ENCODE measurements at regions not wholly inside any gene's neighbourhood (a gene's known extent, or its start where the extent isn't known, plus 50 kb on each side); places are given as distances from the start of the nearest gene placed in this dataset.

DNA sequence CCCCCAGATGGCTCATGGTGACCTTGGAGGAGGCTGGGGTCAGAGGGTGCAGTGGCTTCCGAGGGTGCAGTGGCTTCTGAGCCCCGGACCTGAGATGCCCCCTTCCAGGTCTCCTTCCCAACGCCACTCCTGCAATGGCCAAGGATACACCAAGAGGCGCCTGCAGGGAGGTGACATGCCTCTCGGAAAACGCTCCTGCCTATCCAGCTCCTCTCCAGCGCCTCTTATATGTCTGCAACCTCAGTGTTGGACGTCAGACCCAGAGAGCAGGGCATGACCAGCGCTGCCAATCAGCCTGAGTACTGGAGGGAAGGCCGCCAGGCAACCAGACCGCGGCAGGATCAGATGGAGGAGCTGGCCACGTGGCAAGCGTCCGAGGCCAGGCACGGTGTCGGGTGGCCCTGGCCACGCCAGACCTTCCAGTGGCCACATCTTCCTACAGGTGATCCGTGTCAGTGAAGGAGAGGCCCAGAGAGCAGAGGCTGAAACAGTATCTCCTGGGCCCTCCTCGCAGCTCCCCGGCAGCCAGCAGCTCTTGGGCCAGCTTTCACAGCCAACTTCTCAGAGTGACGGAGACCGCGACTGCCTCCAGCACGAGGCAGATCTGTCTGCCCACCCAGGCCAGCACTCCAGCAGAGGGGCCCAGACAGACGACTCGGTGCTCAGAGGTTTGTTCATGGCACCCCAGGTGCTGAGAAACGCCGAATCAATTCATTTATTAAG is 199.5 kb upstream of the SALL3 start:
- Histone ChIP-seq H3K4me1 (ENCODE audit: insufficient read depth) (no peaks in the 10 kb centered on the region), H3K4me2 (ENCODE audit: unreplicated experiment) (no peak overlapping the region), H3K27me3 (replicated peaks; ENCODE audit: insufficient read depth) (no peaks in the 10 kb centered on the region), H3K27ac (no peak overlapping the region), H2AFZ (no peak overlapping the region), H3K4me3 (no peak overlapping the region), H3K9me2 (ENCODE audit: insufficient read depth) (no peaks in the 10 kb centered on the region), H3K9ac (no peak overlapping the region), H3K36me3 (ENCODE audit: low read depth) (no peaks in the 10 kb centered on the region), H3F3A (ENCODE audit: insufficient read depth) (no peaks in the 10 kb centered on the region), H3K9me3 (ENCODE audit: low read depth) (no peaks in the 10 kb centered on the region), H3K79me2 (ENCODE audit: insufficient read depth) (no peaks in the 10 kb centered on the region), H4K20me1 (ENCODE audit: insufficient read depth) (no peaks in the 10 kb centered on the region)
- TF ChIP-seq EZH2phosphoT487 (IDR thresholded peaks at IDR 0.05; ENCODE audit: insufficient read depth, low read depth) (no peak), EZH2 (IDR thresholded peaks at IDR 0.05; ENCODE audit: insufficient read depth, poor library complexity, severe bottlenecking) (no peak)
- in situ Hi-C loops (cut with MboI) = no loop called here
- 55 to 57% methylated on average over 28 to 29 of the region's 29 CpGs for WGBS, 2 experiments (ENCODE audit: low coverage in 1 of 2, low lambda C conversion rate in 2 of 2, missing lambda C conversion rate in 2 of 2)
- DNase-seq = no peak

DNA sequence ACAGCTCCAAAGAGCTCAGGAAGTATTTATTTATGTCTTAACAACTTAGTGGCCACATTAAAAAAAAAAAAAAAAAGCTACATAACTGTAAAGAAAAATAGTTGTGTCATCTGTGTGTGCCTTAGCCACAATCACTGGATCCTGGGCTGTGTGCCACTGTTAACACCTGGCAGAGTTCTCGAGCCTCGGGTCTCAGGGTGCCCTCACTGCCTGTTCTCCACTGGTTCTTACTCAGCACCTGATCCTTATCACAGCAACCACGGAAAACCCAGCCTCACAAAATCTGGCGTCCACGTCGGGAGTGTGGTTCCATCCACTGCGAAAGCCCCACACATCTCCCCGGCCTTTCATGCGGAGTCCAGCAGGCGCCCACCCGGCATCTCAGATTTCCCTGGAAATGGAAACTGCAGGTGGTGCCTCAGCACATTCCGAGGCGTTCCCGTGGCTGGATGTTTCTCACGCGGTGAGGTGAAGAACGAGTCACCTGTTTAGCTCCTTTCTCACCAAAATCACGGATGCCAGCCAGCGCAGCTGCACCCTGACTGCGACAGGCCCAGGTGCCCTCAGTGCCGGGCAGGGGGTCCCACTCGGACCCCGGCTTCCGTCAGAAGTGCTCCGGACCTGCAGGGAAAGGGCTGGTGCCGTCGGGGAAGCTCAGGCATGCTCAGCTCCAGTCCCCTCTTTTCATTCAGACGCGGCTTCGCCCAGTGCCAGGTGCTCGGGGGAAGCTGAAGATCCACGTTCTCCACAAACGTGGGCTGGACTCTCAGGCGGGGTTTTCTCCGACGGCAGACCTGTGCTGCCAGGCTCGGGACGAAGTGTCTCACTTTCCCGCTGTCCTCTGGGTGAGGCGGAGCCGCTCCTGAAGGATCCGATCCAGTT is 198.7 kb upstream of the SALL3 start:
- Histone ChIP-seq H2AFZ (no peak overlapping the region), H3K27me3 (replicated peaks; ENCODE audit: insufficient read depth) (no peaks in the 10 kb centered on the region), H3K4me2 (ENCODE audit: unreplicated experiment) (no peak overlapping the region), H3K9me2 (ENCODE audit: insufficient read depth) (no peaks in the 10 kb centered on the region), H3F3A (ENCODE audit: insufficient read depth) (no peaks in the 10 kb centered on the region), H3K4me3 (no peak overlapping the region), H3K36me3 (ENCODE audit: low read depth) (no peaks in the 10 kb centered on the region), H3K9me3 (ENCODE audit: low read depth) (no peaks in the 10 kb centered on the region), H3K9ac (no peak overlapping the region), H3K27ac (no peak overlapping the region), H3K4me1 (ENCODE audit: insufficient read depth) (no peaks in the 10 kb centered on the region), H4K20me1 (ENCODE audit: insufficient read depth) (no peaks in the 10 kb centered on the region), H3K79me2 (ENCODE audit: insufficient read depth) (no peaks in the 10 kb centered on the region)
- no peak for TF ChIP-seq EZH2 (IDR thresholded peaks at IDR 0.05; ENCODE audit: insufficient read depth, poor library complexity, severe bottlenecking)
- TF ChIP-seq EZH2phosphoT487 (IDR thresholded peaks at IDR 0.05; ENCODE audit: insufficient read depth, low read depth) = no peak
- in situ Hi-C loops (cut with MboI) = no loop called here
- no peak for DNase-seq
- WGBS, 2 experiments (ENCODE audit: low coverage in 1 of 2, low lambda C conversion rate in 2 of 2, missing lambda C conversion rate in 2 of 2) = 60 to 61% methylated on average over 41 to 42 of the region's 42 CpGs

DNA sequence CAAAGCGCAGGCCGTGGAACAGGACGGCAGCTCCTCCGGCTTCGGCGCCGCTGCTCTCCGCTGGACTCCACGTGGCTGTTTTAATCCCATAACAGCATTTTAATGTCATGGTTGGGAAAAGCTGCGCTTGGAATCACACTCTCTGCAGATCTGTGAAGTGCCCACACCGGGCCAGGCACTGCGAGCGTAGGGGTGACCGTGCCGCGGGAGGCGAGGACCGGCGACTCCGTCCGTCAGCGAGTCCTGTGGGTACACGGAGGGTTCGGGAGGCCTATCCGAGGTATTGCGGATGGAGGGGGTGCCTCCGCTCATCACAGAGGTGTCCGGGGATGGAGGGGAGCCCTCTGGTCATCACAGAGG is 198.0 kb upstream of the SALL3 start:
- no peak for DNase-seq
- Histone ChIP-seq H2AFZ (no peak overlapping the region), H3K27ac (no peak overlapping the region), H3K9me2 (ENCODE audit: insufficient read depth) (no peaks in the 10 kb centered on the region), H3K4me1 (ENCODE audit: insufficient read depth) (no peaks in the 10 kb centered on the region), H3K36me3 (ENCODE audit: low read depth) (no peaks in the 10 kb centered on the region), H4K20me1 (ENCODE audit: insufficient read depth) (no peaks in the 10 kb centered on the region), H3K9me3 (ENCODE audit: low read depth) (no peaks in the 10 kb centered on the region), H3F3A (ENCODE audit: insufficient read depth) (no peaks in the 10 kb centered on the region), H3K9ac (no peak overlapping the region), H3K4me2 (ENCODE audit: unreplicated experiment) (no peak overlapping the region), H3K79me2 (ENCODE audit: insufficient read depth) (no peaks in the 10 kb centered on the region), H3K4me3 (no peak overlapping the region), H3K27me3 (replicated peaks; ENCODE audit: insufficient read depth) (no peaks in the 10 kb centered on the region)
- in situ Hi-C loops (cut with MboI) = no loop called here
- WGBS, 2 experiments (ENCODE audit: low coverage in 1 of 2, low lambda C conversion rate in 2 of 2, missing lambda C conversion rate in 2 of 2) = 78 to 79% methylated on average over 28 of the region's 28 CpGs
- TF ChIP-seq EZH2phosphoT487 (IDR thresholded peaks at IDR 0.05; ENCODE audit: insufficient read depth, low read depth) = no peak
- no peak for TF ChIP-seq EZH2 (IDR thresholded peaks at IDR 0.05; ENCODE audit: insufficient read depth, poor library complexity, severe bottlenecking)

GRCh38 chr18:78782951-78783563 is 196.6 kb upstream of the SALL3 start:
- no peaks in the 10 kb centered on the region for H3K36me3 ChIP-seq (ENCODE audit: low read depth)
- no peaks in the 10 kb centered on the region for H3F3A ChIP-seq (ENCODE audit: insufficient read depth)
- no peak overlapping the region for H3K4me2 ChIP-seq (ENCODE audit: unreplicated experiment)
- in situ Hi-C loops (cut with MboI) = no loop called here
- DNase-seq = no peak
- H3K9me3 ChIP-seq (ENCODE audit: low read depth) = no peaks in the 10 kb centered on the region
- H3K27ac ChIP-seq = no peak overlapping the region
- H3K9me2 ChIP-seq (ENCODE audit: insufficient read depth) = no peaks in the 10 kb centered on the region
- H2AFZ ChIP-seq = no peak overlapping the region
- no peak overlapping the region for H3K9ac ChIP-seq
- WGBS, 2 experiments (ENCODE audit: low coverage in 1 of 2, low lambda C conversion rate in 2 of 2, missing lambda C conversion rate in 2 of 2) = 54 to 61% methylated on average over 17 to 21 of the region's 21 CpGs
- no peaks in the 10 kb centered on the region for H3K4me1 ChIP-seq (ENCODE audit: insufficient read depth)
- no peaks in the 10 kb centered on the region for H4K20me1 ChIP-seq (ENCODE audit: insufficient read depth)
- H3K79me2 ChIP-seq (ENCODE audit: insufficient read depth) = no peaks in the 10 kb centered on the region
- TF ChIP-seq EZH2 (IDR thresholded peaks at IDR 0.05; ENCODE audit: insufficient read depth, poor library complexity, severe bottlenecking) (no peak), EZH2phosphoT487 (IDR thresholded peaks at IDR 0.05; ENCODE audit: insufficient read depth, low read depth) (no peak)
- H3K27me3 ChIP-seq (replicated peaks; ENCODE audit: insufficient read depth) = no peaks in the 10 kb centered on the region
- H3K4me3 ChIP-seq = no peak overlapping the region
